ENCODE measurements at regions not wholly inside any gene's neighbourhood (a gene's known extent, or its start where the extent isn't known, plus 50 kb on each side); places are given as distances from the start of the nearest gene placed in this dataset.

- Mint-ChIP-seq H3K4me3 (ENCODE audit: unreplicated experiment) (no peak overlapping the region), H3K36me3 (ENCODE audit: unreplicated experiment) (no peaks in the 10 kb centered on the region), H3K27ac (ENCODE audit: unreplicated experiment) (no peak overlapping the region), H3K9me3 (ENCODE audit: unreplicated experiment) (peaks cover 14% of the 10 kb centered on the region), H3K27me3 (ENCODE audit: unreplicated experiment) (peaks cover 15% of the 10 kb centered on the region), H3K4me1 (ENCODE audit: low read depth, unreplicated experiment) (peaks cover 4% of the 10 kb centered on the region)
- peak; percentile 76 for DNase-seq
- TF ChIP-seq, protein P1, sequence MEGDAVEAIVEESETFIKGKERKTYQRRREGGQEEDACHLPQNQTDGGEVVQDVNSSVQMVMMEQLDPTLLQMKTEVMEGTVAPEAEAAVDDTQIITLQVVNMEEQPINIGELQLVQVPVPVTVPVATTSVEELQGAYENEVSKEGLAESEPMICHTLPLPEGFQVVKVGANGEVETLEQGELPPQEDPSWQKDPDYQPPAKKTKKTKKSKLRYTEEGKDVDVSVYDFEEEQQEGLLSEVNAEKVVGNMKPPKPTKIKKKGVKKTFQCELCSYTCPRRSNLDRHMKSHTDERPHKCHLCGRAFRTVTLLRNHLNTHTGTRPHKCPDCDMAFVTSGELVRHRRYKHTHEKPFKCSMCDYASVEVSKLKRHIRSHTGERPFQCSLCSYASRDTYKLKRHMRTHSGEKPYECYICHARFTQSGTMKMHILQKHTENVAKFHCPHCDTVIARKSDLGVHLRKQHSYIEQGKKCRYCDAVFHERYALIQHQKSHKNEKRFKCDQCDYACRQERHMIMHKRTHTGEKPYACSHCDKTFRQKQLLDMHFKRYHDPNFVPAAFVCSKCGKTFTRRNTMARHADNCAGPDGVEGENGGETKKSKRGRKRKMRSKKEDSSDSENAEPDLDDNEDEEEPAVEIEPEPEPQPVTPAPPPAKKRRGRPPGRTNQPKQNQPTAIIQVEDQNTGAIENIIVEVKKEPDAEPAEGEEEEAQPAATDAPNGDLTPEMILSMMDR (IDR thresholded peaks at IDR 0.05; ENCODE audit: partially characterized antibody, unreplicated experiment): peak; percentile 89
Measured at GRCh38 chr16:11407047-11407982, 62.1 kb downstream of the RMI2 start.

DNA sequence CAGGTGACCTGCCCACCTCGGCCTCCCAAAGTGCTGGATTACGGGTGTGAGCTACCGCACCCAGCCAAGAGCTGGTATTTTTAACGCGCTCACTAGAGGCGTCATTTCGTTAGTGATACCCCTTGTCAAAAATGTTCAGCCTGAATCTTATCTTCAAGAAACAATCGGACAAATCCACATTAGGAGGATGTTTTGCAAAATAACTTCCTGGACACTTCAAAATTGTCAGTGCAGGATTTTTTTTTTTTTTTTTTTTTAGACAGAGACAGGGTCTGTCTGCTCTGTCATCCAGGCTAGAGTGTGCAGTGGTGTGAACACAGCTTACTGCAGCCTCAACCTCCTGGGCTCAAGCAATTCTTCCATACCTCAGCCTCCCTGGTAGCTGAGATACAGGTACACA is 63.0 kb downstream of the RMI2 start:
- DNase-seq: no peak
- TF ChIP-seq, protein P1 (IDR thresholded peaks at IDR 0.05; ENCODE audit: partially characterized antibody, unreplicated experiment): no peak
- Mint-ChIP-seq H3K4me3 (ENCODE audit: unreplicated experiment) (no peak overlapping the region), H3K27me3 (ENCODE audit: unreplicated experiment) (peaks cover 15% of the 10 kb centered on the region), H3K9me3 (ENCODE audit: unreplicated experiment) (peaks cover 14% of the 10 kb centered on the region), H3K4me1 (ENCODE audit: low read depth, unreplicated experiment) (peaks cover 4% of the 10 kb centered on the region), H3K36me3 (ENCODE audit: unreplicated experiment) (no peaks in the 10 kb centered on the region), H3K27ac (ENCODE audit: unreplicated experiment) (no peak overlapping the region)

DNA sequence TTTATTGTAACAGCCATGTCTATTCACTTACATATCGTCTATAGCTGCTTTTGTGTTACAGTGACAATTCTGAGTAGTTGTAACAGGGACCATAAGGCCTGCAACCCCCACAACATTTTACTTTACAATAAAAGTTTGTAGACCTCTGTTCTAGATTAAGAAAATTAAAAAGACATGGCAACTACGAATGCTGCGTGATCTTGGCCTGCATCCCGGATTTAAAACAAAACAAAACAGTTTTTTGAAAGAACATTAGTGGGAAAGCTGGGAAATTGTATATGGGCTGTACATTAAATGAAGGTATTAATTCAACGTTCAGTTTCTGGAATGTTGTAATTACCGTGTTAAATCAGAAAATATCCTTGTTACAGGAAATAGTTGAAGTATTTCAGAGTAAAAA is 64.1 kb downstream of the RMI2 start:
- TF ChIP-seq, protein P1 (IDR thresholded peaks at IDR 0.05; ENCODE audit: partially characterized antibody, unreplicated experiment): no peak
- Mint-ChIP-seq H3K27ac (ENCODE audit: unreplicated experiment) (no peak overlapping the region), H3K9me3 (ENCODE audit: unreplicated experiment) (peaks cover 13% of the 10 kb centered on the region), H3K36me3 (ENCODE audit: unreplicated experiment) (no peaks in the 10 kb centered on the region), H3K4me3 (ENCODE audit: unreplicated experiment) (no peak overlapping the region), H3K4me1 (ENCODE audit: low read depth, unreplicated experiment) (peaks cover 4% of the 10 kb centered on the region), H3K27me3 (ENCODE audit: unreplicated experiment) (peaks cover 12% of the 10 kb centered on the region)
- no peak for DNase-seq

- no peak for DNase-seq
- H3K27me3 Mint-ChIP-seq (ENCODE audit: unreplicated experiment): peaks cover 13% of the 10 kb centered on the region
- no peaks in the 10 kb centered on the region for H3K36me3 Mint-ChIP-seq (ENCODE audit: unreplicated experiment)
- TF ChIP-seq, protein P1 (IDR thresholded peaks at IDR 0.05; ENCODE audit: partially characterized antibody, unreplicated experiment): no peak
- no peak overlapping the region for H3K27ac Mint-ChIP-seq (ENCODE audit: unreplicated experiment)
- H3K4me3 Mint-ChIP-seq (ENCODE audit: unreplicated experiment): no peak overlapping the region
- H3K9me3 Mint-ChIP-seq (ENCODE audit: unreplicated experiment): peaks cover 13% of the 10 kb centered on the region
- H3K4me1 Mint-ChIP-seq (ENCODE audit: low read depth, unreplicated experiment): peaks cover 12% of the 10 kb centered on the region
Measured at GRCh38 chr16:11410376-11411058, 65.3 kb downstream of the RMI2 start.
